Memory B cell (primary cell): ENCODE measurements at regions not wholly inside any gene's neighbourhood (a gene's known extent, or its start where the extent isn't known, plus 50 kb on each side); places are given as distances from the start of the nearest gene placed in this dataset.
"Not testable (repeated sequence)": the region's sequence is repeated elsewhere in the genome, so short reads cannot be mapped to it uniquely, and the experiment has no call there.

Source experiments
- ATAC-seq: fragments of 150-1000 bp; cut with Tn5 transposase; 2 replicates; pipeline ENCODE4 v1.10.0; 2021; ENCODE audit warnings: low read depth, mild to moderate bottlenecking, moderate library complexity
- DNase-seq, 2 donors: peaks; one replicate each; pipeline ENCODE4 v3.0.0; 2022; ENCODE audit warnings: low spot score in 2 of 2
- H3K27ac Mint-ChIP-seq: one replicate; pipeline ENCODE4 v1.8.0; 2022; ENCODE audit warnings: mild to moderate bottlenecking, moderate library complexity, mixed read lengths
- H3K27me3 Mint-ChIP-seq: one replicate; pipeline ENCODE4 v1.8.0; 2022; ENCODE audit warnings: mixed read lengths
- H3K36me3 Mint-ChIP-seq: one replicate; pipeline ENCODE4 v1.8.0; 2022; ENCODE audit warnings: mild to moderate bottlenecking, mixed read lengths
- H3K4me1 Mint-ChIP-seq: one replicate; pipeline ENCODE4 v1.8.0; 2022; ENCODE audit warnings: mixed read lengths
- H3K4me3 Mint-ChIP-seq: one replicate; pipeline ENCODE4 v1.8.0; 2022; ENCODE audit warnings: mild to moderate bottlenecking, moderate library complexity, mixed read lengths
- H3K9me3 Mint-ChIP-seq: one replicate; pipeline ENCODE4 v1.8.0; 2022; ENCODE audit warnings: mixed read lengths

- Mint-ChIP-seq H3K27me3 (no peaks in the 10 kb centered on the region), H3K4me3 (no peak overlapping the region), H3K9me3 (peaks cover 4% of the 10 kb centered on the region), H3K27ac (no peak overlapping the region), H3K36me3 (no peaks in the 10 kb centered on the region), H3K4me1 (no peaks in the 10 kb centered on the region)
- DNase-seq (no peak), ATAC-seq (no peak)
Observed at GRCh38 chr10:126758867-126759266, 88.4 kb upstream of the C10orf90 start.

GRCh38 chr10:126759531-126759930 lies 89.0 kb upstream of the C10orf90 start:
- H3K27ac Mint-ChIP-seq, result no peak overlapping the region
- DNase-seq, result no peak
- peaks cover 5% of the 10 kb centered on the region for H3K9me3 Mint-ChIP-seq
- no peaks in the 10 kb centered on the region for H3K36me3 Mint-ChIP-seq
- H3K27me3 Mint-ChIP-seq, result no peaks in the 10 kb centered on the region
- ATAC-seq, result no peak
- no peaks in the 10 kb centered on the region for H3K4me1 Mint-ChIP-seq
- no peak overlapping the region for H3K4me3 Mint-ChIP-seq

GRCh38 chr10:126766646-126767045 lies 96.2 kb upstream of the C10orf90 start:
- not testable (repeated sequence) for H3K27ac Mint-ChIP-seq, H3K36me3 Mint-ChIP-seq

GRCh38 chr10:126770809-126771208 lies 100.3 kb upstream of the C10orf90 start:
- no peak overlapping the region for H3K4me3 Mint-ChIP-seq
- ATAC-seq, result no peak
- no peaks in the 10 kb centered on the region for H3K27me3 Mint-ChIP-seq
- peaks cover 2% of the 10 kb centered on the region for H3K9me3 Mint-ChIP-seq
- H3K4me1 Mint-ChIP-seq, result no peaks in the 10 kb centered on the region
- no peak overlapping the region for H3K27ac Mint-ChIP-seq
- no peaks in the 10 kb centered on the region for H3K36me3 Mint-ChIP-seq
- no peak for DNase-seq

More at GRCh38 chr10:126766646-126767045, 96.2 kb upstream of the C10orf90 start:
- H3K4me1 Mint-ChIP-seq, DNase-seq, H3K27me3 Mint-ChIP-seq, ATAC-seq, H3K4me3 Mint-ChIP-seq, H3K9me3 Mint-ChIP-seq: not testable (repeated sequence)

- Mint-ChIP-seq H3K27me3 (no peaks in the 10 kb centered on the region), H3K4me3 (no peak overlapping the region), H3K4me1 (no peaks in the 10 kb centered on the region), H3K36me3 (no peaks in the 10 kb centered on the region), H3K27ac (no peak overlapping the region), H3K9me3 (no peaks in the 10 kb centered on the region)
- DNase-seq, result no peak
- ATAC-seq, result no peak
Observed at GRCh38 chr10:126776168-126776567, 105.7 kb upstream of the C10orf90 start.

GRCh38 chr10:126777714-126778113 lies 107.2 kb upstream of the C10orf90 start:
- no peaks in the 10 kb centered on the region for H3K36me3 Mint-ChIP-seq
- H3K27ac Mint-ChIP-seq, result no peak overlapping the region
- no peak for DNase-seq
- no peaks in the 10 kb centered on the region for H3K27me3 Mint-ChIP-seq
- no peaks in the 10 kb centered on the region for H3K9me3 Mint-ChIP-seq
- H3K4me1 Mint-ChIP-seq, result no peaks in the 10 kb centered on the region
- no peak for ATAC-seq
- no peak overlapping the region for H3K4me3 Mint-ChIP-seq

GRCh38 chr10:126781450-126782216 lies 111.1 kb upstream of the C10orf90 start:
- Mint-ChIP-seq H3K4me1 (no peaks in the 10 kb centered on the region), H3K4me3 (no peak overlapping the region), H3K27ac (no peak overlapping the region), H3K36me3 (no peaks in the 10 kb centered on the region), H3K27me3 (peaks cover 3% of the 10 kb centered on the region), H3K9me3 (no peaks in the 10 kb centered on the region)
- ATAC-seq (no peak), DNase-seq (no peak)

GRCh38 chr10:126783806-126784557 lies 113.5 kb upstream of the C10orf90 start:
- H3K4me1 Mint-ChIP-seq, result no peaks in the 10 kb centered on the region
- H3K4me3 Mint-ChIP-seq, result no peak overlapping the region
- no peaks in the 10 kb centered on the region for H3K36me3 Mint-ChIP-seq
- no peak overlapping the region for H3K27ac Mint-ChIP-seq
- peaks cover 3% of the 10 kb centered on the region for H3K27me3 Mint-ChIP-seq
- ATAC-seq (no peak), DNase-seq (no peak)
- no peaks in the 10 kb centered on the region for H3K9me3 Mint-ChIP-seq

GRCh38 chr10:126787201-126787600 lies 116.7 kb upstream of the C10orf90 start:
- DNase-seq (no peak), ATAC-seq (no peak)

GRCh38 chr10:126795318-126795717 lies 109.9 kb upstream of the DOCK1 start:
- Mint-ChIP-seq H3K4me3 (no peak overlapping the region), H3K9me3 (peaks cover 10% of the 10 kb centered on the region), H3K27ac (no peak overlapping the region), H3K36me3 (no peaks in the 10 kb centered on the region), H3K4me1 (no peaks in the 10 kb centered on the region), H3K27me3 (no peaks in the 10 kb centered on the region)
- DNase-seq, result no peak
- ATAC-seq, result no peak

More at GRCh38 chr10:126787201-126787600, 116.7 kb upstream of the C10orf90 start:
- H3K9me3 Mint-ChIP-seq, result peaks cover 2% of the 10 kb centered on the region
- H3K4me3 Mint-ChIP-seq, result no peak overlapping the region
- H3K27me3 Mint-ChIP-seq, result peaks cover 3% of the 10 kb centered on the region
- no peak overlapping the region for H3K27ac Mint-ChIP-seq
- H3K36me3 Mint-ChIP-seq, result no peaks in the 10 kb centered on the region
- no peaks in the 10 kb centered on the region for H3K4me1 Mint-ChIP-seq

- no peaks in the 10 kb centered on the region for H3K36me3 Mint-ChIP-seq
- ATAC-seq (no peak), DNase-seq (no peak)
- H3K4me1 Mint-ChIP-seq, result no peaks in the 10 kb centered on the region
- no peaks in the 10 kb centered on the region for H3K27me3 Mint-ChIP-seq
- H3K27ac Mint-ChIP-seq, result no peak overlapping the region
- no peak overlapping the region for H3K4me3 Mint-ChIP-seq
- H3K9me3 Mint-ChIP-seq, result peaks cover 7% of the 10 kb centered on the region
Observed at GRCh38 chr10:126798649-126799048, 106.6 kb upstream of the DOCK1 start.

- DNase-seq (no peak), ATAC-seq (no peak)
- Mint-ChIP-seq H3K4me3 (no peak overlapping the region), H3K36me3 (no peaks in the 10 kb centered on the region), H3K27ac (no peak overlapping the region), H3K4me1 (no peaks in the 10 kb centered on the region), H3K27me3 (no peaks in the 10 kb centered on the region), H3K9me3 (no peaks in the 10 kb centered on the region)
Observed at GRCh38 chr10:126803394-126803793, 101.8 kb upstream of the DOCK1 start.

GRCh38 chr10:126804396-126804795 lies 100.8 kb upstream of the DOCK1 start:
- no peak for DNase-seq
- H3K4me3 Mint-ChIP-seq, result no peak overlapping the region
- no peaks in the 10 kb centered on the region for H3K27me3 Mint-ChIP-seq
- H3K4me1 Mint-ChIP-seq, result no peaks in the 10 kb centered on the region
- ATAC-seq, result no peak
- no peaks in the 10 kb centered on the region for H3K36me3 Mint-ChIP-seq
- no peaks in the 10 kb centered on the region for H3K9me3 Mint-ChIP-seq
- no peak overlapping the region for H3K27ac Mint-ChIP-seq

GRCh38 chr10:126806498-126806897 lies 98.7 kb upstream of the DOCK1 start:
- no peak for ATAC-seq

More at GRCh38 chr10:126806498-126806897, 98.7 kb upstream of the DOCK1 start:
- no peak overlapping the region for H3K27ac Mint-ChIP-seq
- no peaks in the 10 kb centered on the region for H3K36me3 Mint-ChIP-seq
- no peak overlapping the region for H3K4me3 Mint-ChIP-seq
- H3K27me3 Mint-ChIP-seq, result no peaks in the 10 kb centered on the region
- H3K4me1 Mint-ChIP-seq, result no peaks in the 10 kb centered on the region
- H3K9me3 Mint-ChIP-seq, result peaks cover 10% of the 10 kb centered on the region
- DNase-seq, result no peak
